ENCODE measurements at regions not wholly inside any gene's neighbourhood (a gene's known extent, or its start where the extent isn't known, plus 50 kb on each side); places are given as distances from the start of the nearest gene placed in this dataset.

GRCh38 chr2:236816197-236817170 lies 246.9 kb downstream of the ACKR3 start:
- no peak for TF ChIP-seq POLR2A (IDR thresholded peaks at IDR 0.05; ENCODE audit: low read length)
- TF ChIP-seq GATA1 (IDR thresholded peaks at IDR 0.05; ENCODE audit: low read depth, low read length), result no peak

Measured in erythroblast (primary cell).